NT2/D1 (cell line): ENCODE measurements at regions not wholly inside any gene's neighbourhood (a gene's known extent, or its start where the extent isn't known, plus 50 kb on each side); places are given as distances from the start of the nearest gene placed in this dataset.

Source experiments
- DNase-seq: peaks from one replicate; pipeline ENCODE4 v3.0.0-alpha.2; 2011; ENCODE audit warnings: low read depth, low spot score
- H3K27me3 ChIP-seq: 2 replicates; pipeline ENCODE4 v1.6.0; 2011; ENCODE audit warnings: mild to moderate bottlenecking; ENCODE audit not compliant: insufficient read length, insufficient read depth
- H3K36me3 ChIP-seq: 2 replicates; pipeline ENCODE4 v1.6.1; 2011; ENCODE audit warnings: mild to moderate bottlenecking, low read length, mixed read lengths; ENCODE audit not compliant: insufficient read depth, insufficient read length
- H3K4me1 ChIP-seq: 2 replicates; pipeline ENCODE4 v1.5.1; 2011; ENCODE audit not compliant: insufficient read depth, insufficient read length
- H3K4me3 ChIP-seq: 2 replicates; pipeline ENCODE4 v1.5.1; 2011; ENCODE audit warnings: low read depth; ENCODE audit not compliant: insufficient read length
- H3K9ac ChIP-seq: 2 replicates; pipeline ENCODE4 v1.6.0; 2011; ENCODE audit warnings: low read depth; ENCODE audit not compliant: insufficient read length
- H3K9me3 ChIP-seq: 2 replicates; pipeline ENCODE4 v1.5.1; 2011; ENCODE audit warnings: mild to moderate bottlenecking, low read length; ENCODE audit not compliant: insufficient read depth
- SUZ12 ChIP-seq: IDR thresholded peaks from 2 replicates; pipeline ENCODE4 v1.6.1; 2011; ENCODE audit not compliant: insufficient read length, insufficient read depth; ENCODE audit errors: extremely low read depth
- YY1 ChIP-seq: IDR thresholded peaks from 2 replicates; pipeline ENCODE4 v1.6.1; 2011; ENCODE audit not compliant: insufficient read length, insufficient read depth
- ZNF274 ChIP-seq: IDR thresholded peaks from 2 replicates; pipeline ENCODE4 v1.6.1; 2011; ENCODE audit warnings: mild to moderate bottlenecking, low read depth, low read length

DNA sequence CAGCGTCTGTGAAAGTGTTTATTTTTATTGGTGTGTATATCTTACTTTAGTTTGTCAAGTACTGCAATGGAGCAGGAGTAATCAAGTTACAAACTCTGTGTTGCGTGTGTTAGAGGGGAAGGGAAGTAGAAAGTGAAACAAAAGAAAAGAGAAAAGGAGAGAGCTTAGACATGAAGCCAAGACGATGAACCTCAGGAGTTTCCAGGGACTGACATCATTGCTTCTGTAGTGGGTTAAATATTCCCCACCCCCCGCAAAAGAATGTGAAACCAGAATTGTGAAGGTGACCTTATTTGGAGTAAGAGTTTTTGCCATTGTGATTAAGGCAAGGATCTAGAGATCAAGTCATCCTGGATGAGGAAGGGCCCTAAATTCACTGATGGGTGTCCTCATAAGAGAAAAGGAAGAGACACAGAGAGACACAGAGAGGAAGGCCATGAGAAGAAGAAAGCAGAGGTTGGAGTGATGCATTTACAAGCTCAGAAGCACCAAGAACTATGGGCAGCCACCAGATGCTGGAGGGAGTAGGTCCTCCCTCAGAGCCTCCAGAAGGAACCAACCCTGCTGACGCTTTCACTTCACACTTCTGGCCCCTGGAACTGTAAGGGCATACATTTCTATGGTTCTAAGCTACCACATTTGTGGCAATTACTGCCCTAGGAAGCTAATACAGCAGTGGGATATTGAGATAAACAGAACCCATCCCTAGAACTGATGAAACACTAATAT, 173.6 kb upstream of the SFRP2 start:
- Histone ChIP-seq H3K36me3 (no peaks in the 10 kb centered on the region), H3K4me3 (no peak overlapping the region), H3K27me3 (no peaks in the 10 kb centered on the region), H3K4me1 (no peaks in the 10 kb centered on the region), H3K9ac (no peak overlapping the region), H3K9me3 (no peaks in the 10 kb centered on the region)
- no peak for DNase-seq
- TF ChIP-seq SUZ12 (no peak), YY1 (no peak), ZNF274 (no peak)

DNA sequence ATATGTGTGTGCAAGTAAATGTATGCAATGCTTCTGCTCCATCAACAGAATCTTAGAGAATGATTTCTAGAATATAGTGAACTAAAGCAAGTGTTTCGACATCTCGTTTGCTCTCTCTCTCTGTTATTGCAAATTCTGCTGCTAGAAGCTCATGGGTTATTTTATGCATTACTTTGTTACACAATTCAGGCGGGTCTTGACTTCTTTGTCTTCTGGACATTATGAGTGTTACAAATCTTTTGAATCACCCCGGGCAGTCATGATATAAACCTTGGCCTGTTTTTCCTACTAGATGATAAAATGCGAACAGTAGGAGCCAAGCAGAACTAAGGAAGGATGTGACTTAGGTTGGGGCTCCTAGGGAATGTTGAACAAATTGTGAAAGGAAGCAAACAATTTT, 166.4 kb upstream of the SFRP2 start:
- DNase-seq, result no peak
- Histone ChIP-seq H3K9ac (no peak overlapping the region), H3K27me3 (no peaks in the 10 kb centered on the region), H3K9me3 (no peaks in the 10 kb centered on the region), H3K4me3 (no peak overlapping the region), H3K36me3 (no peaks in the 10 kb centered on the region), H3K4me1 (no peaks in the 10 kb centered on the region)
- TF ChIP-seq SUZ12 (no peak), ZNF274 (no peak), YY1 (no peak)

- Histone ChIP-seq H3K36me3 (no peaks in the 10 kb centered on the region), H3K27me3 (no peaks in the 10 kb centered on the region), H3K9me3 (no peaks in the 10 kb centered on the region), H3K4me1 (no peaks in the 10 kb centered on the region), H3K9ac (no peak overlapping the region), H3K4me3 (no peak overlapping the region)
- TF ChIP-seq SUZ12 (no peak), YY1 (no peak), ZNF274 (no peak)
- DNase-seq, result no peak
Observed at GRCh38 chr4:153954654-153955053, 165.8 kb upstream of the SFRP2 start.

- no peak for DNase-seq
- Histone ChIP-seq H3K9ac (no peak overlapping the region), H3K9me3 (peaks cover 5% of the 10 kb centered on the region; the same call in 1 of the 2 replicates), H3K36me3 (no peaks in the 10 kb centered on the region), H3K27me3 (no peaks in the 10 kb centered on the region), H3K4me3 (no peak overlapping the region), H3K4me1 (no peaks in the 10 kb centered on the region)
- TF ChIP-seq ZNF274, result no peak
- no peak for TF ChIP-seq YY1
- no peak for TF ChIP-seq SUZ12
Observed at GRCh38 chr4:153950100-153950979, 161.5 kb upstream of the SFRP2 start.

DNA sequence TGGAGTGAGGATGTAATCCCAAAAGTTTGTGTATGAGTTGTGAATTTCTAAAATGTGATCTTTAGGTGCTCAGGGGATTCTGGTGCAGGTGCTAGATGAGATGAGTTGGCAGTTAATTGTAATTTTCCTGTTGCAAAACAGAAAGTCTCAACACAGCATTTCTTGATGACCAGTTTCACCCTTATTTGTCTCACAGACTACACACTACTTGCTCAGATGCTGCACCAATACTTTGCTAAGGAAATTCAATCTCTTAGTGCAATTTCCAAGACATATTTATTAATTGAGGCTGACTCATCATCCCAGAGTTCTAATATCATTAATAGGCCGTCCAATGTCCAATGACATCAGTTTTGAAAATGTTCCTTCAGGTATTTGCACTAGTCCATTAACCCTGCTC, 159.2 kb upstream of the SFRP2 start:
- no peak overlapping the region for H3K4me3 ChIP-seq
- H3K9me3 ChIP-seq, result peaks cover 5% of the 10 kb centered on the region; the same call in 1 of the 2 replicates
- no peak overlapping the region for H3K9ac ChIP-seq
- no peaks in the 10 kb centered on the region for H3K27me3 ChIP-seq
- no peak for DNase-seq
- H3K36me3 ChIP-seq, result no peaks in the 10 kb centered on the region
- TF ChIP-seq ZNF274, result no peak
- no peak for TF ChIP-seq YY1
- no peak for TF ChIP-seq SUZ12
- H3K4me1 ChIP-seq, result no peaks in the 10 kb centered on the region

- Histone ChIP-seq H3K4me1 (no peaks in the 10 kb centered on the region), H3K9me3 (peaks cover 5% of the 10 kb centered on the region; the same call in 1 of the 2 replicates), H3K27me3 (no peaks in the 10 kb centered on the region), H3K4me3 (no peak overlapping the region), H3K36me3 (no peaks in the 10 kb centered on the region), H3K9ac (no peak overlapping the region)
- DNase-seq, result no peak
- TF ChIP-seq ZNF274, result no peak
- TF ChIP-seq YY1, result no peak
- no peak for TF ChIP-seq SUZ12
Observed at GRCh38 chr4:153947124-153947523, 158.2 kb upstream of the SFRP2 start.

DNA sequence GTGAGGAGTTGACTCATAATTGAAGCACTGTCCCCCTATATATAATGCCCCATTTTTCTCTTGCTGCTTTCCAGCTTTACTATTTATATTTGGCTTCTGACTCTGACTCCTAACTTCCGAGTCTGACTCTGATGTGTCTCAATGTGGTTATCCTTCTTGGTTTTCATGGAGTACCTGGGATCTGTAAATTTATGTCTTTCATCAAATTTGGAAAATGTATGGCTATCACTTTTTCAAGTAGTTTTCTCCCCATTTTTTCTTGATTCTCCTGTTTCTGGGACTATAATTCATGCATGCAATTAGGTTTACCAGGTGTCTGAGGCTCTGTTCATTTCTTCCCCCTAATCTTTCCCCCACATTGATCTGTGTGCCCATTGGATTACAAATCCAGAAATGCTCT, 156.8 kb upstream of the SFRP2 start:
- Histone ChIP-seq H3K36me3 (no peaks in the 10 kb centered on the region), H3K4me1 (no peaks in the 10 kb centered on the region), H3K9me3 (peaks cover 5% of the 10 kb centered on the region; the same call in 1 of the 2 replicates), H3K27me3 (no peaks in the 10 kb centered on the region), H3K9ac (no peak overlapping the region), H3K4me3 (no peak overlapping the region)
- DNase-seq, result no peak
- TF ChIP-seq YY1 (no peak), ZNF274 (no peak), SUZ12 (no peak)
